Endothelial cell (in vitro differentiated cells): ENCODE measurements at regions not wholly inside any gene's neighbourhood (a gene's known extent, or its start where the extent isn't known, plus 50 kb on each side); places are given as distances from the start of the nearest gene placed in this dataset.

ENCODE experiments used
- DNase-seq: peaks from one replicate; pipeline ENCODE4 v3.0.0; 2021; ENCODE audit warnings: low spot score
- H3K27ac Mint-ChIP-seq: one replicate; pipeline ENCODE4 v1.8.0; 2021; ENCODE audit warnings: mixed read lengths, inconsistent platforms; ENCODE audit not compliant: unreplicated experiment
- H3K27me3 Mint-ChIP-seq: one replicate; pipeline ENCODE4 v1.8.0; 2021; ENCODE audit warnings: mild to moderate bottlenecking, moderate library complexity, mixed read lengths, inconsistent platforms; ENCODE audit not compliant: unreplicated experiment
- H3K36me3 Mint-ChIP-seq: one replicate; pipeline ENCODE4 v1.8.0; 2021; ENCODE audit warnings: mild to moderate bottlenecking, low read depth, mixed read lengths, inconsistent platforms; ENCODE audit not compliant: unreplicated experiment
- H3K4me1 Mint-ChIP-seq: one replicate; pipeline ENCODE4 v1.8.0; 2021; ENCODE audit warnings: mild to moderate bottlenecking, mixed read lengths, inconsistent platforms; ENCODE audit not compliant: unreplicated experiment
- H3K4me3 Mint-ChIP-seq: one replicate; pipeline ENCODE4 v1.8.0; 2021; ENCODE audit warnings: mild to moderate bottlenecking, mixed read lengths, inconsistent platforms; ENCODE audit not compliant: unreplicated experiment
- H3K9me3 Mint-ChIP-seq: one replicate; pipeline ENCODE4 v1.8.0; 2021; ENCODE audit warnings: mixed read lengths, inconsistent platforms; ENCODE audit not compliant: unreplicated experiment
- CTCF ChIP-seq: fragments of 200-600 bp; sonication (generic); IDR thresholded peaks from one replicate; pipeline ENCODE4 v1.5.0; 2021; ENCODE audit warnings: antibody characterized with exemption; ENCODE audit not compliant: unreplicated experiment

GRCh38 chrX:114363346-114363745 is 220.5 kb upstream of the HTR2C start:
- Mint-ChIP-seq H3K27ac (no peak overlapping the region), H3K4me1 (peaks cover 6% of the 10 kb centered on the region), H3K9me3 (no peaks in the 10 kb centered on the region), H3K27me3 (no peaks in the 10 kb centered on the region), H3K4me3 (no peak overlapping the region), H3K36me3 (no peaks in the 10 kb centered on the region)
- no peak for TF ChIP-seq CTCF
- no peak for DNase-seq

- H3K27me3 Mint-ChIP-seq, result no peaks in the 10 kb centered on the region
- no peak overlapping the region for H3K4me3 Mint-ChIP-seq
- peaks cover 6% of the 10 kb centered on the region for H3K4me1 Mint-ChIP-seq
- TF ChIP-seq CTCF, result no peak
- no peaks in the 10 kb centered on the region for H3K9me3 Mint-ChIP-seq
- DNase-seq, result no peak
- no peaks in the 10 kb centered on the region for H3K36me3 Mint-ChIP-seq
- H3K27ac Mint-ChIP-seq, result no peak overlapping the region
These were observed 218.6 kb upstream of the HTR2C start for GRCh38 chrX:114365065-114365834.

GRCh38 chrX:114372937-114373336 is 210.9 kb upstream of the HTR2C start:
- Mint-ChIP-seq H3K27me3 (no peaks in the 10 kb centered on the region), H3K36me3 (no peaks in the 10 kb centered on the region), H3K4me3 (no peak overlapping the region), H3K9me3 (no peaks in the 10 kb centered on the region), H3K27ac (no peak overlapping the region), H3K4me1 (no peaks in the 10 kb centered on the region)
- no peak for TF ChIP-seq CTCF
- DNase-seq, result no peak

GRCh38 chrX:114390251-114390796 is 193.6 kb upstream of the HTR2C start:
- Mint-ChIP-seq H3K4me1 (no peaks in the 10 kb centered on the region), H3K4me3 (no peak overlapping the region), H3K27me3 (no peaks in the 10 kb centered on the region), H3K9me3 (no peaks in the 10 kb centered on the region), H3K27ac (no peak overlapping the region), H3K36me3 (no peaks in the 10 kb centered on the region)
- TF ChIP-seq CTCF, result no peak
- no peak for DNase-seq
